ENCODE measurements at regions not wholly inside any gene's neighbourhood (a gene's known extent, or its start where the extent isn't known, plus 50 kb on each side); places are given as distances from the start of the nearest gene placed in this dataset.

DNA sequence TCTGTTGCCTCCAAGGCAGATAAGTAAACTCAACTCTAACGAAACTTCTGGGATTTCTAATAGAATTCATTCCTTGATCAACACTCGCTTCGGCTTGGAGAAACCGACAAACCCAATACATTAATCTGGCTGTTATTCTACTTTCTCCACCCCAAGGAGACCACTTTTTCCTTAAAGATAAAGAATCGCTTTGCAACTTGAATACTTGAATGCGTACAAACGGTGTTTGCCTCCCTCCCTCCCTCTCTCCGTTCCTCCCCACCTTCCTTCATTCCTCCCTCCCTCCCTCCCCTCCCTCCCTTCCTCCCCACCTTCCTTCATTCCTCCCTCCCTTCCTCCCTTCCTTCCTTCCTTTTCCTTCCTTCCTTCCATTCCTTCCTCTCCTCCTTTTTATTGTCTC, 432.6 kb downstream of the HAPSTR1 start:
- TF ChIP-seq, protein P1, sequence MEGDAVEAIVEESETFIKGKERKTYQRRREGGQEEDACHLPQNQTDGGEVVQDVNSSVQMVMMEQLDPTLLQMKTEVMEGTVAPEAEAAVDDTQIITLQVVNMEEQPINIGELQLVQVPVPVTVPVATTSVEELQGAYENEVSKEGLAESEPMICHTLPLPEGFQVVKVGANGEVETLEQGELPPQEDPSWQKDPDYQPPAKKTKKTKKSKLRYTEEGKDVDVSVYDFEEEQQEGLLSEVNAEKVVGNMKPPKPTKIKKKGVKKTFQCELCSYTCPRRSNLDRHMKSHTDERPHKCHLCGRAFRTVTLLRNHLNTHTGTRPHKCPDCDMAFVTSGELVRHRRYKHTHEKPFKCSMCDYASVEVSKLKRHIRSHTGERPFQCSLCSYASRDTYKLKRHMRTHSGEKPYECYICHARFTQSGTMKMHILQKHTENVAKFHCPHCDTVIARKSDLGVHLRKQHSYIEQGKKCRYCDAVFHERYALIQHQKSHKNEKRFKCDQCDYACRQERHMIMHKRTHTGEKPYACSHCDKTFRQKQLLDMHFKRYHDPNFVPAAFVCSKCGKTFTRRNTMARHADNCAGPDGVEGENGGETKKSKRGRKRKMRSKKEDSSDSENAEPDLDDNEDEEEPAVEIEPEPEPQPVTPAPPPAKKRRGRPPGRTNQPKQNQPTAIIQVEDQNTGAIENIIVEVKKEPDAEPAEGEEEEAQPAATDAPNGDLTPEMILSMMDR (IDR thresholded peaks at IDR 0.05; ENCODE audit: low read length), result no peak
- TF ChIP-seq EZH2 (IDR thresholded peaks at IDR 0.05; ENCODE audit: borderline replicate concordance, low read length), result no peak

All from OCI-LY1 (cell line).